ENCODE measurements at regions not wholly inside any gene's neighbourhood (a gene's known extent, or its start where the extent isn't known, plus 50 kb on each side); places are given as distances from the start of the nearest gene placed in this dataset.
"Not testable (repeated sequence)": the region's sequence is repeated elsewhere in the genome, so short reads cannot be mapped to it uniquely, and the experiment has no call there.

DNA sequence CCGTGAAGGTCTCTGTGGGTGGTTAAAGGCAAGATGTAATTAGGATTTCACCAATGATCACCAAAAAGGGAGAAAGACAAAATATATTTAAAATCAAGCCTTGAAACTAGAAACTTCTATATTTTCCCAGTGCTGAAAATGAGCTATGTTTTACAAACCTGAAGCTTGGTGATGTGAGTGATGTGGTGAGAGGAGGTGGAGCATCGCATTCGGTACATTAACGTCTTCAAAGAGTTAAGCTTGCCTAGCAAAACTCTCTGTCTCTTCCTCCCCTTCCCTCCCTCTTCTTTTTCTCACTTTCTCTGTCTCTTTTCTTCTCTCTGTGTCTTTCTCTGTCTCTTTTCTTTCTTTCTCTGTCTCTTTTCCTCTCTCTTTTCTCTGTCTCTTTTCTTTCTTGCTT lies 347.3 kb upstream of the IRX2 start:
- DNase-seq = no peak

DNA sequence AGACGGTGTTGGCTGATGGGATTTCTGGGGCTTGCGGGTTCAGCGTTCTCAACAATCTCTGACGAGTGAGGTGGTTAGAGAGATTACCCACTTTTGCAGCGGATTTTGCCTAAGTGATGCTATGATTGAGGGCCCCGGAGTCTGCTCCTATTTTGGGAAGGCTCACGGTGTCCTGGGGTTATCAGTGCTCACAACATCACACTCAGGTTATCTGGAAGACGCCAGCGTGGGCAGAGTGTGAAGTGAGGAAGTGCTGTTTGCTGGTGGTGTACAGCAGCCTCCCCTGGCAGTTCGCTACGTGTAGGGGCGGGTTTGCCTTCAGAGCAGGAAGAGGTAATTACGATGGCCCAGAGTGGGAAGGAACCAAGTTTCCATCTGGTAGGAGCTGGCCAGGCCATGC lies 341.2 kb upstream of the IRX2 start:
- DNase-seq = no peak

DNA sequence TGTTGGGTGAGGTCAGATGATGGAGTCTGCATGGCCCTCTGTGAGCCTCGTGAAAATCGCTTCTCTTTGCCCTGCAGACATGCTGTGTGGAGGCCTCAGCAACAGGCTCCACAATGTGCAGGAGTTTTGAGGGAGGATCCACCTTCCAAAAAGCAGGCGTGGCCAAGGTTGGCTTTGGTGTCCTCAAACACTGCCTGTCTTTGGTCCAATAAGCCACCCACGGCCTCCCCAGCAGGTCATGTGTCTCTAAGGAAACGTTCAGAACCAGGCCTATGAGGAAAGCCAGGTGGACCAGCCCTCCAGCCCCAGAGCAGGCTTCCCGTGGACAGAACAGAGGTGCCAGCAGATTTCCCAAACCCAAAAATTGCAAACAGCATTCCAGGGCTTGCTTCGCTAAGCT lies 340.7 kb upstream of the IRX2 start:
- DNase-seq = no peak

DNA sequence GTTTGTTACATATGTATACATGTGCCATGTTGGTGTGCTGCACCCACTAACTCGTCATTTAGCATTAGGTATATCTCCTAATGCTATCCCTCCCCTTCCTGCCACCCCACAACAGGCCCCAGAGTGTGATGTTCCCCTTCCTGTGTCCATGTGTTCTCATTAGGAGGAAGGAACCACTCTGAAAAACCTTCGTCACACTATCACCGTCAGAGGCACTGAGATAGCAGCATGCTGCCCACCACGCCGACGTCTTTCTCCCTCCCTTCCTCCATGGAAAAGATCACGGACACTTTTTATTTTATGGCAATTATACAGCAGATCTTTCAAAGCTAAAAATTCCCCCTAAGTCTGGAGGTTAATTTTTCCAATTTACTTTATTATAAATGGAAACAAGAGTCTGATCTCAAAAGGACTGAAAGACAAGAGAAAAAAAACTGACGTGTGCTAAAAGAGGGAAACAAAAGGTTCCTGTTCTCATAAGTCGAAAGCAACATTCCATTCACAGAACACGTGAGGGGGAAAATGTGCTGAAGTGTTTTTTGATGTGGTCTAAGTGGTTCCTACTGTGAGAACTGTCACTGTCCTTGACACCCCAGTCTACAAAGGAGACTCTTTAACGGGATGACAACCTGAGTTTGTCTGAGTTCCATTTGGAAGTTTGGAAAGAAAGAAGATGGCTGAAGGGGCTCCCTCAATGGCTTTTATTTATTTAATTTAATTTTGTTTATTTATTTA lies 339.7 kb upstream of the IRX2 start:
- no peak for DNase-seq

DNA sequence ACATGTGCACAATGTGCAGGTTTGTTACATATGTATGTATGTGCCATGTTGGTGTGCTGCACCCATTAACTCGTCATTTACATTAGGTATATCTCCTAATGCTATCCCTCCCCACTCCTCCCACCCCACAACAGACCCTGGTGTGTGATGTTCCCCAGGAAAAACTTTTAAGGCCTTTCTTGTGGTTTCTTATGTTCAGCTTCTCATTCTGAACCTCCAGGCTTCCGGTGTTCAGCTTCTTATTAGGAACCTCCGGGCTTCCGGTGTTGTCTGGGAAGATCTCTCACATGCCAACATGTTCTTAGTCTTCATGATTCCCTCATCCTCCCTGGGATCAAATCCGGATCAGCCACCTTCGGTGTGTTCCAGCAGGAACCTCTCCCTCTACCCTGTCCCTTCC lies 338.8 kb upstream of the IRX2 start:
- DNase-seq = not testable (repeated sequence)

DNA sequence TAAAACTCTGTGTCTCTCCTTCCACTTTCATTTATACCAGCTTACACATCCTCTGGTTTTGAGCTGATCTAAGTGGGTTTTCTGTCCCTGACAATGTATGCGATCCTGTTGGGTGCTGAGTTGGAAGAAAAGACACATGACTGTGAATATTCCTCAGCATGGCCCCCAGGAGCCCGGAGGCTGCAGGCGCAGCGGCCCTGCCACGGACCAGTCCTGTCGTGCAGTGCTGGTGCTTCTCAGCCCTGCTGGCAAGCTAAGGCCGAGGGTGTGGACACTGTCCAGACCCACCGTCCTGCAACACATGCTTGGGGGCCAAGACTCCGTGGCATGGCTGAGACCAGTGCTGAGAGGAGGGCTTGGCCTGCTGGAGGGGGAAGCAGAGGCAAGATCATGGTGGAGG lies 328.9 kb upstream of the IRX2 start:
- no peak for DNase-seq

DNA sequence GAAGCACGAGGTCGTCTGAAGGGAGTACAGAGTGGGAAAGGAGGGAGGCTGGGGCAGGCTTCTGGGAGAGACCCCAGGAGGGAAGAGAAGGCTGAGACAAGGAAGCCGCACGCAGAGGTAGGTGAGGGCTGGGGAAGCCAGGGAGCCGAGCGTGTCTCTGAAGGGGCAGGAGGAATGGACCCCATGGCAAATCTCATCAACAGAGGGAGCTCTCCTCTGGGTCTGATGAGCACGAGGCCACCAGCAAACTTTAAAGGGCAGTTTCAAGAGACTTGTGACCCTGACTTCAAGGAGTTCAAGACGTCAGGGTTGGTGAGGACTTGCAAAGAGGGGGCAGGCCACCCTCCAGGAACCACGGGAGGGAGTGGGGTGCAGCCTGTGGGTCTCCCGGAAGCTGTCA lies 326.2 kb upstream of the IRX2 start:
- DNase-seq = no peak

DNA sequence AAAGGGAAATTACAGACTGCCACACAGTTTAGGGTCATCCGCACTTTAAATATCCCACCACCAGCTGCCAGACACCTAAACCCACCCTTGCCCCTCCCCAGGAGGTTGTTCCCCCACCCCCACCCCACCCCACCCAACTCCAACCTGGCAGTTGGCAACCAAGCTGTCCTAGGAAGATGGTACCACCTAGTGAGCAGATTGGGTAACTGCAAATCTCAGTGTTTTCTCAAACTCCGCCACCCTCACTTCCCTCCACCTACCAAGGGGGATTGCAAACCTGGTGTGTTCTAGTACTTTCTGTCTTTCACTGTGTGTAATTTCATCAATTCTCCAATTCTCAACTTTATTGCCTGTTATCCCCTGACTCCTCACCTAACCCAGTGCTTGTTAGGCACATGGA lies 323.8 kb upstream of the IRX2 start:
- DNase-seq = no peak

DNA sequence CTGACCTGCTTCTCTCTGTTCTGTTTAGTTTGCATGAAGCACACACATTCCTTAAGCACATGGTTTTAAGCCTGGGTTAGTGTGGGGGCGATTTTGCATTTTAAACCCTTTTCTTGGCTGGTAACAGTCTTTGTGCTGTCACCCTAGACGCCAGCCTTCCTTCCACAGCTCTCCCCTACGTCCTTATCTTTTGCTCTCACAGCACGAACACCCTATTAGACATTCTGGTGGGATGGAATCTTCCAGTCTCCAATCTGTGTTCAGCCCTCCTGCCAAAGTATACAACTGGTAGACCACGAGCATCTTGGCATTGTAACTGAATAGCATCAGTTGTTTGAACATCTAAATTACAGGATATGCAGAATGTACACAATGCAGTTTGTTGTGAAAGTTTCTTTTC lies 316.9 kb upstream of the IRX2 start:
- DNase-seq = no peak

DNA sequence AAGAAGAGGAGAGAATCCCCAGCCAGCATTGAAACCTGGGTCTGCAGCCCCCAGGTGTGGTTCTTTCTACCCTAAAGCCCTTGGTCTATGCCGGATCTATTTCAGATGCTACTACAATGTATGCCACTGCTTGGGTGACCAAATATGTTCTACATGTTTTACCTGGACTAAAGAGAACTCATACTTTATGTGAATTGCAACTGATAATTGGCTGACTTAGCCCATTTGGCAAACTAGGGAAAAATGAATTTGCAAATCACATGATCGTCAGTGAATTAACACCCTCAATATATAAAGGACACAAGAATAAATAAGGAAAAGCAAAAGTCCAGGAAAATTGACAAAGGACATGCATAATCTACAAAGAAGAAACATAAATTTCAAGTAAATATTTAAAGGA lies 308.8 kb upstream of the IRX2 start:
- DNase-seq = no peak

DNA sequence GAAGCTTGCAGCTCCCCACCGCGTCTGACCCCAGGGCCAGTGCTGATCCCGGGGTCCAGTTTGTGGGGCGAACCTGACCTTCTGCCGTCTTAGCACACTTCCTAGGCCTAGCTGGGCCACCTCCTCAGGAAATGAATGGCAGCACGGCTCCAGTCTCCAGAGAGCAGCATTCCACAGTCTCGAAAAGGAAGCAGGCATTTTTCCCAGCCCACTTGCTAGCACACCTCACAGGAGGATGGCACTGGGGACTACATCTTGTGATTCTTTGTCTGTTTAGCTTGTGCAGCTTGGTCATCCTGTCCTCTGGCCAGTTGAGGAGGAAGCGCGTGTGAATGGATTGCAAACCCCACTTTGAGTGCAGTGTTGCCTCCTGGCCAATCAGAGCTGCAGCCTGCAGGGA lies 308.0 kb upstream of the IRX2 start:
- no peak for DNase-seq

DNA sequence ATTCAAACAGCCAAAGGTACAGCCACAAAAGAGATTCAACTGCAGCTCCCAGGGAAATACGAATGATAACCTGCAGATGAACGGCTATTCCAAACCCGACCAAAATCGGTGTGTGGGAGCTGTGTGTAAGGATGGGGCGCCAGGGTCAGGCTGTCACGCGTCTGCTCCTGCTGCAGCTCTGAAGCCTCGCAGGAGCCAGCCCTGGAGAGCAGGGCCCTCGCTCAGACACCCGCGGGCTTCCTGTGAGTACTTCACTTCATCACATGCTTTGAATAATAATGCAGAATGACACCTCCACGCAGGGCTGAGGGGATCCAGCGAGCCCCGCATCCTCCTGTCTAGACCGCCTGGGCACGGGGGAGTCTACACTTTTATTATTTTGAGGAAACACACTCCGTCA lies 307.5 kb upstream of the IRX2 start:
- no peak for DNase-seq

DNA sequence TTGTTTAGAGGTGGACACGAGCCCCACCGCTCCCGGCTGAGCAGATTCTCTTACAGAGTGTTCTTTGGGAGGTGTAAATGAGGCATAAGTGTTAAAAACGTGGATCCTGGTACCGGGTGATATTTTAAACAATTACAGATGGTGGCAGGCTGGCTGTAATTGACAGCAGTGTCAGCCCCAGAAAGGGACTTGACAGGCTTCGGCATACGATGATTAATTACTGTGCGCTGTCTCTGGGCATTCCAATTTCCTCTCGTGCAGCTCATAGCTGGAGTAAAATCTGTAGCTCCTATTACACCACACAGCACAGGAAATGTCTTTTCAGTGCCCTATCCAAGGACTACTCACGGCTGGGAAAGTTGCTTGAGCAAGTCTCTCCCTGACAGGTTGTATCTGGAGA lies 305.4 kb upstream of the IRX2 start:
- DNase-seq = no peak

DNA sequence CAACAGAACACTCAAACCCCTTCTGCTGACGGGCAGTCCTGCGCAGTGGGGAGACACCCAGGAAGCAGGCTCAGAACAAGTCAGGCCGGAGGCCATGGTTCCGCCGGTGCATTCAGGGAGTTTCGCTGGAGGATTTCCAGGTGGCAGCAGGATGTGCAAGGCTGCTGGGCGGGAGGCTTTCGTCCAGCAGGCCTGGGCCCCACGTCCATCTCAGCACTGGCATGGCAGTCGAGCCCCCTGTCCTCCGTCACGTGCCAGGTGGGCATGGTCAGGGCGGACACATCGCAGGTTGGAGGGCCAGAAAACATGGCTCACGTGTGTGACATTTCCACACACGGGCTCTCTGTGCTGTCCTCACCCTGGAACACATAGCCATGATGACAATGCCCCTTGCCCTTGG lies 299.9 kb upstream of the IRX2 start:
- DNase-seq = no peak

DNA sequence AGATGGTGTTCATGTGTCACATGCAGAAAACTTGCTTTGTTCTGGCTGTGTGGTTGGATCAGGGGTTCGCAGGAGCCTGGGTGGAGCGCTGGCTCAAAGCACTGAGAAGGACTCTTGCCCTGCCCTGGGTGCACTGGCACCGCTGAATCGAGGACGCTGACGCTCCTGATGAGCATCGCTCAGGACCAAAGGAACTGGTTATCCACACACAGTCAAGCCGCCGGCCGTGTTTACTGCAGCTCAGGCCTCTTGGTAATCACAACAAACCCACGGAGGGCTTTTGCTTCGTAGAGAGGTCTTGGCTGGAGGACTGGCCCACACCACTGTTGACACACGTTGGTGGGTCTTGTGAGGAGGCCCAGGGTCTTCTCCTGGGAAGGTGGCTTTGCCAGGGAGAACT lies 299.4 kb upstream of the IRX2 start:
- no peak for DNase-seq

DNA sequence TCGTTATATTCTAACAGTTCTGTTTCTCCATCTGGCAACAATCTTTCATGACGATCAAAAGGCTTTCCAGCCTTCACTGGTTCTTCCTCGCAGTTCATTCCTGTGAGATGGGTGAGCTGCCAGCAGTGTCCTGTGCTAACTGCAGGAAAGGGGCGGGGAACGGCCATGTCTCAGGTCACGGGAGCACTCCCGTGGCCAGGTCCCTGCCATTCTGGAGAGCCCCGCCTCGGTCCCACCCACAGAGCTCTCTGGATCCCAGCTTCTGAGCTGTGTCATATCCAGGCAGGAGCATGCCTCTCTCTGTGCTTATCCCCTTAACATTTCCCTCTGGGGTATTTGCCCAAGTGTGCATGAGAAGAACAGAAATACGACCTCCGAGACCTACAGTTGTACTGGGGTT lies 297.8 kb upstream of the IRX2 start:
- DNase-seq = no peak

DNA sequence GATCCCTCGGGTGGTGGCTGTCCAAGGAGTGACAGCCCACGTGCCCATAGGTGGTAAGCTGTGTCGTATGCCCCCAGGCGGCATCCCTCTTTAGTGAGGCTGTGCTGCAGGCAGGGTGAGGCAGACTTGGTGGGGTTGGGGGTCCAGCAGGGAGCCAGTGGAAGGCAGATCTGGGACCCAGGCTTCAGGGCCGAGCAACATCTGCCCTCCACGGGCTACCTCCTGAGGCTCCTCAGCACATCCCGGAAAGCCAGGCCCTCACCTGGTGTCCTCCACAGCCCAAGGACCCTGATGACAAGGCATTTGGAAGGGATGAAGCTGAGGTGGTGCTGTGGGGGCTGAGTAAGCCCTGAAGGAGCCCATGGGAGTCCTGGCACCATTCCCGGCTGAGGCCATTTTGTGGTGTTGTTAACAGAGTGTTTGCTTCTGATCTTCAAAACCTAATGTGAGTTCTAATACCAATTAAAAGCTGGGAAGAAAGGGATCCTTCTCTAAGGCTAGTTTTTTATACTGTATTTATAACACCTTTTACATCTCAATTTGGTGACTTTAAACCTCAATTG lies 295.8 kb upstream of the IRX2 start:
- DNase-seq = no peak

DNA sequence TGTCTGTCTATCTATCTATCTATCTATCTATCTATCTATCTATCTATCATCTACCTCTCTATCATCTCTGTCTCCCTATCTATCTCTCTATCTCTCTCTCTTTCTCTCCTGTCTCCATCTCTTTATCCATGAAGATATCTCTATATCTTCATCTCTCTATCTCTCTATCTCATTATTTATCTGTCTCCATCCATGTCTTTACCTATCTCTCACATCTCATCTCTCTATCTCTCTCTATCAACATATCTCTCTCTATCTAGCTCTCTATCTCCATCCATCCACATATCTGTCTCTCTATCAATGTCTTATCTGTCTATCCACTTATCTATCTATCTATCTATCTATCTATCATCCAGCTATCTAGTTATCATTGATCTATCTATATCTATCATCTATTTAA lies 292.1 kb upstream of the IRX2 start:
- DNase-seq = no peak

DNA sequence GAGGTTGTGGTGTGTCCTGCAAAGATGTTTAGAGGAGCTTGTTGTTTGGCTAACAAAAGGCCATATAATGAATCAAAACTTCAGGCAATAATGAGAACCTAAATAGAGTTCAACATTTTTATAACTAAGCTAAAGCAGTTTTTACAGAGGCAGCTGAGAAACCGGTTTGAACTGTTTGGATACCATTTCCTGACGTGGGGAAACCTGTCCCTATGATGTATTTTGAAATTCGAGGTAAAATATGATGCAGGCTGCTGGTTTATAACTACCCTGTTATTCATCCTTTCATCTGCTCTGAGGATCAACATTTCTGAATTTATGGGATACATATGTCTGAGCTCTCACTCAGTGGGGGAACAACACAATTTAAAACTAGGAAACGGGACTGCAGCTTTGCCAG lies 289.5 kb upstream of the IRX2 start:
- no peak for DNase-seq

DNA sequence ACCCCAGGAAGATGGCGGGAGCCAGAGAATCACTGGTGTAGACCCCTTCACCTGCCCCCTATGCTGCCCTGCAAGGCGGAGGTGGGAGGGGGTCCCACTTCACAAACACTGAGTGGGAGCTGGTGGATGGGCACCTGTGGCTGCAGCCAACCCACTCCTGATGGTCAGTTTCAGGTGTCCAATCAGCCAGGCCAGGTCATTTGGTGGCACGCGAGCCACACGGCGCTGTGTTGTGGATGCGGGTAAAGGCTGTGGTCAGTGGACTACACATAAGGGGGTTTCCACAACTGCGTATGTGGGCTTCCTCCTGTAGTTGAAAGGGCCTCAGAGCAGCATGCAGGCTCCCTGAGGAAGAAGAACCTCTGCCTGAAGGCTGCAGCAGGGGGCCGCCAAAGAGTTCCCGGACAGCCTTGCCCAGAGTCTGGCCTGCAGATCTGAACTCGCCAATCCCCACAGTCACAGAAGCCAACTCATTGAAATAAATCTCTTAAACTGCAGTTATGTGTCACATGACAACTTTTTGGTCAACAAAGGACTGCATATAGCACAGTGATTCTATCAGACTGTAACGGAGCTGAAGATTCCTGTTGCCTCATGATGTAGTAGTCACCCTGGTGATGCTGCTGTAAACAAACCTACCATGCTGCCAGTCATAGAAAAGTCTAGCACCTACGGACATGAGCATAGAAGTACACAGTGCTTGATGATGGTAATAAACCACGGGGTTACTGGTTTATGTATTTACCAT lies 284.7 kb upstream of the IRX2 start:
- DNase-seq = no peak

DNA sequence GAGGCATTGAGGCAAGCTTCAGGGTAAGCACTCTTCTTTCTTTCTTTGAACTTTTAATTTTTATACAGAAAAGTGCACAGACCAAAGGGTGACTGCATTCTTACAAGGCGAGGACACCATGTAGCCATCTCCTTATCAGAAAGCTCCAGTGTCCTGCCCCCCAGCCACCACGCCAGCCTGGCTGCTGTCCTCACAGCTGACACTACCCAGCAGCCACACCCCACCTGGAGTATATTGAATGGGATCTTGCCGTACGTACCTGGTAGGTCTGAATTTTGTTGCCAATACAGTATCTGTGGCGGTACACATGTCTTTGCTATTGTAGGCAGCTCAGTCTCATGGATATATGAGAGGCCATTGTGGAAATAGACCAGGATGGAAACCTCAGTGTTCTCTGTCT lies 284.0 kb upstream of the IRX2 start:
- no peak for DNase-seq

DNA sequence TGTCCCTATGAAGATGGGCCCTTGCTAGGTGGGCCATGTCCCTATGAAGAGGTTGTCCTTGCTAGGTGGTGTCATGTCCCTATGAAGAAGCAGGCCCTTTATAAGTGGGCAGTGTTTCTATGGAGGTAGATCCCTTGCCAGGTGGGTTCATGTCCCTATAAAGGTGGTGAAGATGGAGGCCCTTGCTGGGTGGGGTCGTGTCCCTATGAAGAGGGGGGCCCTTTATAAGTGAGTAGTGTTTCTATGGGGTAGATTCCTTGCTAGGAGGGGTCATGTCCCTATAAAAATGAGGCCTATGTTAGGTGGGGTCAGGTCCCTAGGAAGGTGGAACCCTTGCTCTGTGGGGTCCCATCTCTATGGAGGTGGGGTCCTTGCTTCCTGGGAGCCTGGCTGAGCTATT lies 283.4 kb upstream of the IRX2 start:
- DNase-seq = no peak

DNA sequence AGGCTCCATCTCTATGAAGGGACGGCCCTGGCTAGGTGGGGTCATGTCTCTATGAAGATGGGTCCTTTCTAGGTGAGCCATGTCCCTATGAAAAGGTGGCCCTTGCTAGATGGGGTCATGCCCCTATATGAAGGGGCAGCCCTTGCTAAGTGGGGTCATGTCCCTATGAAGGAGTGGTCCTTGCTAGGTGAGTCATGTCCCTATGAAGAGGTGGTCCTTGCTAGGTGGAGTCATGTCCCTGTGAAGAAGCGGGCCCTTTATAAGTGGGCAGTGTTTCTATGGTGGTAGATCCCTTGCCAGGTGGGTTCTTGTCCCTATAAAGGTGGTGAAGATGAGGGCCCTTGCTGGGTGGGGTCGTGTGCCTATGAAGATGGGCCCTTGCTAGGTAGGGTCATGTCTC lies 283.0 kb upstream of the IRX2 start:
- DNase-seq = no peak

DNA sequence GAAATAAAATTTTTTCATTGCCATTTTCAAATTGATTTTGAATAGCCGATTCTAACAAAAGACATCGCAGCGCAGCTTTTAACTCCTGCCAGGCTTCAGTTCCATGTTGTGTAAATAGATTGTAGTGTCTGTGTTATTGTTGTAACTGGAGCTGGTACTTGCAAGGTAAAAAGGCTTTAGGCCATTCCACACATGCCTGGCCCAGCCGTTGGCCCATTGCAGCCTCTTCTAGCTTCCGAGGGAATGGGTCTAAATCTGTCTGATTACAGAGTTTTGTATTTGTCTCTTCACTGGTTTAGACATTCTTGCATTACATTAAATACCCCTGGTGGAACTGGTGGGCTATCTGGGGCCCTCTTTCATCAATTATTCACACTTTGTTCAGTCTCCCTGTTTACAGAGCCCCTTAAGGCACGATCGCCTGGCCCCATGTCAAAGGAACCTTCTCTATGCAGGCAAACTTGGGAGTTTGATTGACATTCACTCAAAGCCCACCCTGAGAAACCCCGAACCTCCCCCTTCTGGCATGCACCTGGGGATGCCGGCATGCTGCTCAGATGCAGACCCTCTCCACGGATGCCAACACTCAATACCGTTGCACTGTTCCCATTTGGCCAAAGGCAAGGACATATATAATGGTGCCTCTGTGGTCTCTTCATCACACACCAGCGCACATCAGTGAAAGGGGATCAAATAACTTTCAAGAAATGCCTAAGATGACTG lies 281.7 kb upstream of the IRX2 start:
- no peak for DNase-seq

Measured in activated CD8-positive, alpha-beta memory T cell treated with anti-CD3 and anti-CD28 coated beads, Interleukin-2, amount 50 U/mL, for 48 hours (primary cell).